Hepatocyte (in vitro differentiated cells): ENCODE measurements at regions not wholly inside any gene's neighbourhood (a gene's known extent, or its start where the extent isn't known, plus 50 kb on each side); places are given as distances from the start of the nearest gene placed in this dataset.

Source experiments
- EZH2 ChIP-seq: fragments of 200-600 bp; sonication (generic); IDR thresholded peaks from 2 replicates; pipeline ENCODE4 v1.6.1; 2016; ENCODE audit warnings: antibody characterized with exemption, mild to moderate bottlenecking, borderline replicate concordance
- EZH2phosphoT487 ChIP-seq: fragments of 200-600 bp; sonication (generic); IDR thresholded peaks from one replicate; pipeline ENCODE4 v1.6.1; 2018; ENCODE audit warnings: antibody characterized with exemption, mild to moderate bottlenecking, low read depth, moderate library complexity; ENCODE audit not compliant: unreplicated experiment, severe bottlenecking
- TF ChIP-seq, protein P1 (sequence below): fragments of 200-600 bp; sonication (generic); IDR thresholded peaks from 2 replicates; pipeline ENCODE4 v1.5.1; 2016; ENCODE audit warnings: antibody characterized with exemption, mild to moderate bottlenecking; ENCODE audit not compliant: poor library complexity

DNA sequence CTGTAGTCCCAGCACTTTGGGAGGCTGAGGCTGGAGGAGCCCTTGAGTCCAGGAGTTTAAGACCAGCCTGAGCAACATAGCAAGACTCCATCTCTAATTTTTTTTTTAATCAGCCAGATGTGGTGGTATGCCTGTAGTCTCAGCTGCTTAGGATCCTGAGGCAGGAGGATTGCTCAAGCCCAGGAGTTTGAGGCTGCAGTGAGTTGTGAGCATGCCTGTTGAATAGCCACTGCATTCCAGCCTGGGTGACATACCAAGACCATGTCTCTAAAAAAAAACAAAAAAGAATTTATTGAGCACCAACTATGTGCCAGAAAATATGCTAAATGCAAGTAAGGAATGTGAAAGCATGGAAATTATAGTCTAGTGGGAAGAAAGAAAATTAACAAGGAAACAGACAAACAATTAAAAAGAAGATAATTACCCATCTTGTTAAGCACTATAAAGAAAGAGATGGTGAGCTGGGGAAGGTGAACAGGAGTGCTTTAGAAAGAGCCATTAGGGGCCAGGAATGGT is 104.0 kb upstream of the ZNF678 start:
- TF ChIP-seq, protein P1, sequence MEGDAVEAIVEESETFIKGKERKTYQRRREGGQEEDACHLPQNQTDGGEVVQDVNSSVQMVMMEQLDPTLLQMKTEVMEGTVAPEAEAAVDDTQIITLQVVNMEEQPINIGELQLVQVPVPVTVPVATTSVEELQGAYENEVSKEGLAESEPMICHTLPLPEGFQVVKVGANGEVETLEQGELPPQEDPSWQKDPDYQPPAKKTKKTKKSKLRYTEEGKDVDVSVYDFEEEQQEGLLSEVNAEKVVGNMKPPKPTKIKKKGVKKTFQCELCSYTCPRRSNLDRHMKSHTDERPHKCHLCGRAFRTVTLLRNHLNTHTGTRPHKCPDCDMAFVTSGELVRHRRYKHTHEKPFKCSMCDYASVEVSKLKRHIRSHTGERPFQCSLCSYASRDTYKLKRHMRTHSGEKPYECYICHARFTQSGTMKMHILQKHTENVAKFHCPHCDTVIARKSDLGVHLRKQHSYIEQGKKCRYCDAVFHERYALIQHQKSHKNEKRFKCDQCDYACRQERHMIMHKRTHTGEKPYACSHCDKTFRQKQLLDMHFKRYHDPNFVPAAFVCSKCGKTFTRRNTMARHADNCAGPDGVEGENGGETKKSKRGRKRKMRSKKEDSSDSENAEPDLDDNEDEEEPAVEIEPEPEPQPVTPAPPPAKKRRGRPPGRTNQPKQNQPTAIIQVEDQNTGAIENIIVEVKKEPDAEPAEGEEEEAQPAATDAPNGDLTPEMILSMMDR = no peak
- TF ChIP-seq EZH2phosphoT487 (no peak), EZH2 (no peak)
